K562 (cell line): ENCODE measurements at regions not wholly inside any gene's neighbourhood (a gene's known extent, or its start where the extent isn't known, plus 50 kb on each side); places are given as distances from the start of the nearest gene placed in this dataset.

ENCODE experiments used
- CTBP1 ChIP-seq: fragments of 450-650 bp; IDR thresholded peaks from 2 replicates; pipeline ENCODE4 v1.6.1; 2016; ENCODE audit warnings: borderline replicate concordance
- DACH1 ChIP-seq: fragments of 450-650 bp; IDR thresholded peaks from 2 replicates; pipeline ENCODE4 v1.6.1; 2018; ENCODE audit not compliant: partially characterized antibody
- DNMT1 ChIP-seq: fragments of 450-650 bp; IDR thresholded peaks from 2 replicates; pipeline ENCODE4 v1.6.1; 2016; ENCODE audit warnings: antibody characterized with exemption, mild to moderate bottlenecking
- ESRRA ChIP-seq: fragments of 450-650 bp; IDR thresholded peaks from 2 replicates; pipeline ENCODE4 v1.6.1; 2014; ENCODE audit warnings: low read depth, mild to moderate bottlenecking, moderate library complexity, borderline replicate concordance
- HNRNPLL ChIP-seq: fragments of 200-400 bp; formaldehyde crosslinking; IDR thresholded peaks from 2 replicates; pipeline ENCODE4 v1.6.1; 2017; ENCODE audit warnings: low read length, low read depth, mild to moderate bottlenecking; ENCODE audit not compliant: poor library complexity, severe bottlenecking
- JUND ChIP-seq, 2 experiments: IDR thresholded peaks; 2 replicates in 1 of 2; 3 replicates in 1 of 2; pipeline ENCODE4 v1.6.1; 2011; ENCODE audit warnings: borderline replicate concordance in 2 of 2, low read depth in 2 of 2, low read length in 2 of 2, improper control_type of control experiment in 1 of 2, missing biosample characterization in 1 of 2, missing genetic modification characterization in 1 of 2, missing genetic modification reagents in 1 of 2
- MAZ ChIP-seq, 2 experiments: fragments of 450-650 bp in 1 of 2; sonication (generic) in 1 of 2; formaldehyde crosslinking; IDR thresholded peaks in 1 of 2; conservative IDR thresholded peaks in 1 of 2; 2 replicates each; pipeline versions ENCODE4 v1.4.0 to v1.5.0; 2020; ENCODE audit warnings: mild to moderate bottlenecking in 1 of 2, missing genetic modification reagents in 1 of 2
- MYC ChIP-seq, 2 experiments: fragments of 250-450 bp in 1 of 2; sonication (Bioruptor Pico) in 1 of 2; IDR thresholded peaks; 2 replicates each; pipeline versions ENCODE4 v1.5.1 to v1.6.1; 2012 to 2021; ENCODE audit warnings: low read depth in 2 of 2, borderline replicate concordance in 1 of 2, improper control_type of control experiment in 1 of 2, low read length in 1 of 2, mild to moderate bottlenecking in 1 of 2, moderate library complexity in 1 of 2
- NRF1 ChIP-seq, 2 experiments: fragments of 450-650 bp; IDR thresholded peaks in 1 of 2; conservative IDR thresholded peaks in 1 of 2; 2 replicates each; pipeline ENCODE4 v1.6.1; 2014; ENCODE audit warnings: mild to moderate bottlenecking in 2 of 2
- SIN3A ChIP-seq, 2 experiments: fragments of 150-350 bp in 1 of 2; IDR thresholded peaks; 2 replicates each; pipeline ENCODE4 v1.6.1; 2011 to 2016; ENCODE audit warnings: borderline replicate concordance in 2 of 2, low read depth in 2 of 2, low read length in 2 of 2, mild to moderate bottlenecking in 2 of 2, moderate library complexity in 2 of 2; ENCODE audit not compliant: control insufficient read depth in 1 of 2
- SMARCC2 ChIP-seq: fragments of 450-650 bp; IDR thresholded peaks from 2 replicates; pipeline ENCODE4 v1.6.1; 2017; ENCODE audit warnings: antibody characterized with exemption, moderate library complexity, mild to moderate bottlenecking, low read depth
- TCF7 ChIP-seq: sonication (generic); IDR thresholded peaks from 2 replicates; pipeline ENCODE4 v1.6.1; 2016; ENCODE audit warnings: antibody characterized with exemption, borderline replicate concordance
- ZBTB7A ChIP-seq: IDR thresholded peaks from 2 replicates; pipeline ENCODE4 v1.6.1; 2011; ENCODE audit warnings: low read depth, mild to moderate bottlenecking, low read length, moderate library complexity, borderline replicate concordance; ENCODE audit not compliant: control insufficient read depth
- ZNF77 ChIP-seq: fragments of 250-450 bp; sonication (Bioruptor Pico); IDR thresholded peaks from 2 replicates; pipeline ENCODE4 v1.5.0; 2020
- TF ChIP-seq, protein P1 (sequence below): fragments of 250-450 bp; sonication (Bioruptor Pico); IDR thresholded peaks from 2 replicates; pipeline ENCODE4 v1.9.0; 2021; ENCODE audit warnings: mild to moderate bottlenecking, inconsistent platforms
- TF ChIP-seq, protein P2 (sequence below), 2 experiments: IDR thresholded peaks; 2 replicates each; pipeline ENCODE4 v1.6.1; 2011; ENCODE audit warnings: borderline replicate concordance in 1 of 2, control low read depth in 1 of 2, low read depth in 1 of 2, low read length in 1 of 2, mild to moderate bottlenecking in 1 of 2, mixed read lengths in 1 of 2, moderate library complexity in 1 of 2; ENCODE audit not compliant: insufficient read depth in 1 of 2, insufficient read length in 1 of 2, poor library complexity in 1 of 2, severe bottlenecking in 1 of 2; ENCODE audit errors: extremely low read depth in 1 of 2
- TF ChIP-seq, protein P3 (sequence below), 2 experiments: fragments of 250-450 bp in 1 of 2; fragments of 450-650 bp in 1 of 2; sonication (Bioruptor Pico) in 1 of 2; IDR thresholded peaks; 2 replicates each; pipeline versions ENCODE4 v1.6.1 to v1.8.0; 2016 to 2021; ENCODE audit warnings: mild to moderate bottlenecking in 2 of 2, moderate library complexity in 2 of 2, missing compliant biosample characterization in 1 of 2, missing genetic modification characterization in 1 of 2
- TF ChIP-seq, protein P4 (sequence below): fragments of 200-800 bp; sonication (Bioruptor generic); IDR thresholded peaks from 2 replicates; pipeline ENCODE4 v1.6.1; 2017; ENCODE audit warnings: missing genetic modification characterization, missing compliant biosample characterization

DNA sequence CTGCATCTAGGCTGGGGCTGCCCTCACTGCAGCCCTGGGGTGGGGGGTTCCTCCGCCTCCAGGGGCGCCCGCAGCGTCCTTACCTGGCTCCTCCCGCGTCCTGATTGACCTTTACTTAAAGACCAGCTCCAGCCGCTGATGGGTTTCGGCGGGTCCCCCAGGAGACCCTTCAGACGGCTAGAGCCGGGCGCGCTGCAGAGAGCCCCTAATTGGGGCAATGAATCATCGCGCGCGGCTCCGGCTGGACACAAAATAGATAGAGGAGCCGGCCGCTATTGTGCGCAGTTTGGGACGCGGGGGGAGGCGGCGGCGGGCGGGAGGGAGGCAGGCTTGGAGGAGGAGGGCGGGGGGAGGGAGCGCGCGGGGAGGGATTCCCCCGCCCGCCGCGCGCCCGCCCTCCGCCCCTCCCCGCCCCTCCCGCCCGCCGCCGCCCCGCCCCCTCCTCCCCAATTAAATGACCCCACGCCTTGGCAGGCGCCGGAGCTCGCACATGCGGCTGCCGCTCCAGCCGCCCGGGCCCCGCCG is 56.5 kb upstream of the CIBAR2 start (continued):
- peak; percentile 40 for TF ChIP-seq HNRNPLL
- 0 out of 2 replicates have a peak, but pooled peaks have one; percentile 30 for TF ChIP-seq CTBP1
- TF ChIP-seq, protein P1, sequence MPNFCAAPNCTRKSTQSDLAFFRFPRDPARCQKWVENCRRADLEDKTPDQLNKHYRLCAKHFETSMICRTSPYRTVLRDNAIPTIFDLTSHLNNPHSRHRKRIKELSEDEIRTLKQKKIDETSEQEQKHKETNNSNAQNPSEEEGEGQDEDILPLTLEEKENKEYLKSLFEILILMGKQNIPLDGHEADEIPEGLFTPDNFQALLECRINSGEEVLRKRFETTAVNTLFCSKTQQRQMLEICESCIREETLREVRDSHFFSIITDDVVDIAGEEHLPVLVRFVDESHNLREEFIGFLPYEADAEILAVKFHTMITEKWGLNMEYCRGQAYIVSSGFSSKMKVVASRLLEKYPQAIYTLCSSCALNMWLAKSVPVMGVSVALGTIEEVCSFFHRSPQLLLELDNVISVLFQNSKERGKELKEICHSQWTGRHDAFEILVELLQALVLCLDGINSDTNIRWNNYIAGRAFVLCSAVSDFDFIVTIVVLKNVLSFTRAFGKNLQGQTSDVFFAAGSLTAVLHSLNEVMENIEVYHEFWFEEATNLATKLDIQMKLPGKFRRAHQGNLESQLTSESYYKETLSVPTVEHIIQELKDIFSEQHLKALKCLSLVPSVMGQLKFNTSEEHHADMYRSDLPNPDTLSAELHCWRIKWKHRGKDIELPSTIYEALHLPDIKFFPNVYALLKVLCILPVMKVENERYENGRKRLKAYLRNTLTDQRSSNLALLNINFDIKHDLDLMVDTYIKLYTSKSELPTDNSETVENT (CRISPR knock-in tag), result 0 out of 2 replicates have a peak, but pooled peaks have one; percentile 29
- peak; percentile 35; the same call in 1 of the 2 replicates for TF ChIP-seq ESRRA
- 0 out of 4 replicates have a peak, but pooled peaks of 1 of the 2 experiments have one; percentile 24 for TF ChIP-seq MAZ (CRISPR knock-in tag; conservative IDR thresholded peaks at IDR 0.05 in 1 of 2, IDR thresholded peaks at IDR 0.05 in 1 of 2)
- no peak for TF ChIP-seq TCF7
- TF ChIP-seq MYC (IDR thresholded peaks at IDR 0.05; ENCODE audit: low read depth, low read length), result peak; percentile 30; the same call in 1 of the 2 replicates
- TF ChIP-seq MYC (CRISPR knock-in tag; IDR thresholded peaks at IDR 0.05; ENCODE audit: borderline replicate concordance, low read depth), result no peak
- no peak for TF ChIP-seq DACH1
- TF ChIP-seq, protein P2, sequence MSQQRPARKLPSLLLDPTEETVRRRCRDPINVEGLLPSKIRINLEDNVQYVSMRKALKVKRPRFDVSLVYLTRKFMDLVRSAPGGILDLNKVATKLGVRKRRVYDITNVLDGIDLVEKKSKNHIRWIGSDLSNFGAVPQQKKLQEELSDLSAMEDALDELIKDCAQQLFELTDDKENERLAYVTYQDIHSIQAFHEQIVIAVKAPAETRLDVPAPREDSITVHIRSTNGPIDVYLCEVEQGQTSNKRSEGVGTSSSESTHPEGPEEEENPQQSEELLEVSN (IDR thresholded peaks at IDR 0.05; ENCODE audit: borderline replicate concordance in 1 of 2, extremely low read depth in 1 of 2, insufficient read depth in 1 of 2, insufficient read length in 1 of 2, low read depth in 1 of 2, low read length in 1 of 2, poor library complexity in 1 of 2, severe bottlenecking in 1 of 2), result peak in 1 of 2 experiments; percentile 4
- TF ChIP-seq JUND (IDR thresholded peaks at IDR 0.05; ENCODE audit: borderline replicate concordance, low read depth, low read length), result peak; percentile 48
- TF ChIP-seq JUND (tag; IDR thresholded peaks at IDR 0.05; ENCODE audit: borderline replicate concordance, low read depth, low read length), result no peak; the same call in 2 of the 3 replicates
- TF ChIP-seq, protein P3, sequence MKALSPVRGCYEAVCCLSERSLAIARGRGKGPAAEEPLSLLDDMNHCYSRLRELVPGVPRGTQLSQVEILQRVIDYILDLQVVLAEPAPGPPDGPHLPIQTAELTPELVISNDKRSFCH (CRISPR knock-in tag; IDR thresholded peaks at IDR 0.05), result no peak
- TF ChIP-seq, protein P3 (tag; IDR thresholded peaks at IDR 0.05), result 0 out of 2 replicates have a peak, but pooled peaks have one; percentile 30
- TF ChIP-seq ZBTB7A, result peak; percentile 89
- TF ChIP-seq ZNF77 (CRISPR knock-in tag), result no peak
- no peak for TF ChIP-seq DNMT1
- peak; percentile 22 to 26; a peak in 2 of 4 replicates for TF ChIP-seq NRF1 (conservative IDR thresholded peaks at IDR 0.05 in 1 of 2, IDR thresholded peaks at IDR 0.05 in 1 of 2)
- peak; percentile 57; the same call in 1 of the 2 replicates for TF ChIP-seq SMARCC2
- TF ChIP-seq SIN3A (IDR thresholded peaks at IDR 0.05; ENCODE audit: borderline replicate concordance in 2 of 2, control insufficient read depth in 1 of 2, low read depth in 2 of 2, low read length in 2 of 2), result 0 out of 4 replicates have a peak, but pooled peaks of 1 of the 2 experiments have one; percentile 27
- TF ChIP-seq, protein P4, sequence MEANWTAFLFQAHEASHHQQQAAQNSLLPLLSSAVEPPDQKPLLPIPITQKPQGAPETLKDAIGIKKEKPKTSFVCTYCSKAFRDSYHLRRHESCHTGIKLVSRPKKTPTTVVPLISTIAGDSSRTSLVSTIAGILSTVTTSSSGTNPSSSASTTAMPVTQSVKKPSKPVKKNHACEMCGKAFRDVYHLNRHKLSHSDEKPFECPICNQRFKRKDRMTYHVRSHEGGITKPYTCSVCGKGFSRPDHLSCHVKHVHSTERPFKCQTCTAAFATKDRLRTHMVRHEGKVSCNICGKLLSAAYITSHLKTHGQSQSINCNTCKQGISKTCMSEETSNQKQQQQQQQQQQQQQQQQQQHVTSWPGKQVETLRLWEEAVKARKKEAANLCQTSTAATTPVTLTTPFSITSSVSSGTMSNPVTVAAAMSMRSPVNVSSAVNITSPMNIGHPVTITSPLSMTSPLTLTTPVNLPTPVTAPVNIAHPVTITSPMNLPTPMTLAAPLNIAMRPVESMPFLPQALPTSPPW (CRISPR knock-in tag), result peak; percentile 96
